MCF 10A (cell line): ENCODE measurements at regions not wholly inside any gene's neighbourhood (a gene's known extent, or its start where the extent isn't known, plus 50 kb on each side); places are given as distances from the start of the nearest gene placed in this dataset.

ENCODE experiments used
- BruUV-seq: library from RNA; stranded (reverse); fragments of 400-500 nt; replicated peaks from 2 replicates; lab custom pipeline; 2021; lab: Mats Ljungman, UMichigan
- CTCF ChIA-PET: fragments of 300-600 bp; sonication (Branson Sonifier 250); formaldehyde crosslinking; extraction: SDS; loops from one replicate; lab custom pipeline; 2021; ENCODE audit warnings: antibody characterized with exemption, inconsistent platforms; lab: Yijun Ruan, JAX
- POLR2A ChIA-PET: fragments of 300-600, 350-650 bp; sonication (Branson Sonifier 250); formaldehyde crosslinking; extraction: SDS; loops from one replicate; lab custom pipeline; 2020; ENCODE audit warnings: antibody characterized with exemption, inconsistent platforms; lab: Yijun Ruan, JAX
- DNase-seq: peaks from one replicate; pipeline ENCODE4 v3.0.0-alpha.2; 2018; ENCODE audit not compliant: unreplicated experiment
- H3K27ac Mint-ChIP-seq: one replicate; pipeline ENCODE4 v1.8.0; 2022; ENCODE audit warnings: mild to moderate bottlenecking, low read depth, mixed read lengths; ENCODE audit not compliant: unreplicated experiment
- H3K27me3 Mint-ChIP-seq: one replicate; pipeline ENCODE4 v1.8.0; 2022; ENCODE audit warnings: mixed read lengths; ENCODE audit not compliant: insufficient read depth, unreplicated experiment
- H3K36me3 Mint-ChIP-seq: one replicate; pipeline ENCODE4 v1.8.0; 2022; ENCODE audit warnings: mild to moderate bottlenecking, moderate library complexity, mixed read lengths; ENCODE audit not compliant: insufficient read depth, unreplicated experiment
- H3K4me1 Mint-ChIP-seq: one replicate; pipeline ENCODE4 v1.8.0; 2022; ENCODE audit warnings: mixed read lengths; ENCODE audit not compliant: insufficient read depth, unreplicated experiment
- H3K4me3 Mint-ChIP-seq: one replicate; pipeline ENCODE4 v1.8.0; 2022; ENCODE audit warnings: mild to moderate bottlenecking, moderate library complexity, mixed read lengths; ENCODE audit not compliant: unreplicated experiment
- H3K9me3 Mint-ChIP-seq: one replicate; pipeline ENCODE4 v1.8.0; 2022; ENCODE audit warnings: mixed read lengths; ENCODE audit not compliant: unreplicated experiment
- intact Hi-C: fragments of 100-400 bp; cut with micrococcal nuclease; formaldehyde crosslinking; loops from 2 replicates; pipeline ENCODE4 v1.14.1; 2022
- TF ChIP-seq, protein P1 (sequence below): fragments of 200-600 bp; IDR thresholded peaks from one replicate; pipeline ENCODE4 v1.8.0; 2022; ENCODE audit warnings: antibody characterized with exemption, mild to moderate bottlenecking; ENCODE audit not compliant: unreplicated experiment

DNA sequence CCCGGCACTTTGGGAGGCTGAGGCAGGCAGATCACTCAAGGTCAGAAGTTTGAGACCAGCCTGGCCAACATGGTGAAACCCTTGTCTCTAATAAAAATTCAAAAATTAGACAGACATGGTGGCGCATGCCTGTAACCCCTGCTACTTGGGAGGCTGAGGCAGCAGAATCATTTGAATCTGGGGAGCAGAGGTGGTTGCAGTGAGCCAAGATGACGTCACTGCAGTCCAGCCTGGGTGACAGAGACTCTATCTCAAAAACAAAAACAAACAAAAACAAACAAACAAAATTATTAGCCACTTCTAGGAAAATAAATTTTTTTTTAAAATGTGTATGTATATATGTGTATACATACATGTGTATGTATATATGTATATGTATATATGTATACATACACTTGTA is 320.3 kb upstream of the ADGRL4 start:
- TF ChIP-seq, protein P1, sequence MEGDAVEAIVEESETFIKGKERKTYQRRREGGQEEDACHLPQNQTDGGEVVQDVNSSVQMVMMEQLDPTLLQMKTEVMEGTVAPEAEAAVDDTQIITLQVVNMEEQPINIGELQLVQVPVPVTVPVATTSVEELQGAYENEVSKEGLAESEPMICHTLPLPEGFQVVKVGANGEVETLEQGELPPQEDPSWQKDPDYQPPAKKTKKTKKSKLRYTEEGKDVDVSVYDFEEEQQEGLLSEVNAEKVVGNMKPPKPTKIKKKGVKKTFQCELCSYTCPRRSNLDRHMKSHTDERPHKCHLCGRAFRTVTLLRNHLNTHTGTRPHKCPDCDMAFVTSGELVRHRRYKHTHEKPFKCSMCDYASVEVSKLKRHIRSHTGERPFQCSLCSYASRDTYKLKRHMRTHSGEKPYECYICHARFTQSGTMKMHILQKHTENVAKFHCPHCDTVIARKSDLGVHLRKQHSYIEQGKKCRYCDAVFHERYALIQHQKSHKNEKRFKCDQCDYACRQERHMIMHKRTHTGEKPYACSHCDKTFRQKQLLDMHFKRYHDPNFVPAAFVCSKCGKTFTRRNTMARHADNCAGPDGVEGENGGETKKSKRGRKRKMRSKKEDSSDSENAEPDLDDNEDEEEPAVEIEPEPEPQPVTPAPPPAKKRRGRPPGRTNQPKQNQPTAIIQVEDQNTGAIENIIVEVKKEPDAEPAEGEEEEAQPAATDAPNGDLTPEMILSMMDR, result no peak
- BruUV-seq, result no TSS peak
- POLR2A ChIA-PET, result no interaction called here

DNA sequence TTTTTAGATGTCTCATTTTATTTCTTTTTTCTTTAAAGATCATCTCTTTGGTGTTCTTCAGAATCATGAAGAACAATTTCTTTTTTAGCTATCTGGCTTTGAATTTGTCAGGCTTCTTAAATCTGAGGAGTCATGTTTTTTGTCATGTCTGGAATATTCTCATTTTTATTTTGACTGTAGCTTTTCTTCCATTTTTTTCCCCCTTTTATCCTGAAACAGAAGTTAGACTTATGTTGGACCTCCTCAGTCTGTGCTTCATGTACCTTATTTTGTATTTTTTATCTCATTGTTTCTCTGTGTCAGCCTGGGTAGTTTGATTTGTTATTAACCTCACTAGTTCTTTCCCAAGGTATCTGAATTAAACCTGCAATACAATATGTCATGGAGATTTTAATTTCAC is 319.2 kb upstream of the ADGRL4 start:
- H3K27ac Mint-ChIP-seq, result no peak overlapping the region
- H3K36me3 Mint-ChIP-seq, result peaks cover 6% of the 10 kb centered on the region
- no peak overlapping the region for H3K4me3 Mint-ChIP-seq
- TF ChIP-seq, protein P1, result no peak
- peaks cover 15% of the 10 kb centered on the region for H3K4me1 Mint-ChIP-seq
- H3K9me3 Mint-ChIP-seq, result peaks cover 7% of the 10 kb centered on the region
- H3K27me3 Mint-ChIP-seq, result no peaks in the 10 kb centered on the region
- ChIA-PET POLR2A (no interaction called here), CTCF (interaction anchor here (1.2 kb wide), 1 partner anchor 128 kb away, joined by 4 read pairs; no protein-coding TSS in a partner anchor)
- BruUV-seq, result no TSS peak
- no peak for DNase-seq
- intact Hi-C loops, result no loop called here

More for the DNA sequence above, 320.3 kb upstream of the ADGRL4 start:
- no peak for DNase-seq
- Mint-ChIP-seq H3K9me3 (peaks cover 7% of the 10 kb centered on the region), H3K36me3 (peaks cover 6% of the 10 kb centered on the region), H3K27ac (no peak overlapping the region), H3K27me3 (no peaks in the 10 kb centered on the region), H3K4me3 (no peak overlapping the region), H3K4me1 (peaks cover 15% of the 10 kb centered on the region)
- intact Hi-C loops, result no loop called here
- CTCF ChIA-PET, result no interaction called here

DNA sequence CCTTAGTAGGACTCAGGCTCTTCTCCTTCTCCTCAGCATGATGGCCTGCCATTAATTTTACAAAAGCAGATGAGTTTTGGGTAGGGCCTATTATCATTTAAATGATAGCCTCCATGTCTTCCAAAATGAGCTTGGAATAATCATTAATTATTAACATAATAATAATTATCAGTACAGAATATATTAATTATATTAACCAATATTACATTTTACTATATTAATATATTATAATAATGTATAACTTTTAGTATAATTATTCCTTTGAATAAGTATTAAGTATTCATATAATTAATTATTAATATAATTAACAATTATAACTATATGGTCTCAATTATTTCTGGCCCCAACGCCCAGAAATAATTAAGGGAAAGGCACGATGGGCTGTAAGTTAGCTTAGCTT is 318.6 kb upstream of the ADGRL4 start:
- ChIA-PET CTCF (interaction anchor here (0.7 to 1.2 kb wide), 2 partner anchors 49 to 127 kb away, joined by 3 to 4 read pairs; no protein-coding TSS in a partner anchor), POLR2A (interaction anchor here (1.1 kb wide), 1 partner anchor 1097 kb away, joined by 3 read pairs; no protein-coding TSS in a partner anchor)
- no peak for DNase-seq
- TF ChIP-seq, protein P1, result no peak
- Mint-ChIP-seq H3K9me3 (peaks cover 7% of the 10 kb centered on the region), H3K27me3 (no peaks in the 10 kb centered on the region), H3K36me3 (peaks cover 6% of the 10 kb centered on the region), H3K4me1 (peaks cover 15% of the 10 kb centered on the region), H3K27ac (no peak overlapping the region), H3K4me3 (no peak overlapping the region)
- intact Hi-C loops, result no loop called here
- no TSS peak for BruUV-seq

DNA sequence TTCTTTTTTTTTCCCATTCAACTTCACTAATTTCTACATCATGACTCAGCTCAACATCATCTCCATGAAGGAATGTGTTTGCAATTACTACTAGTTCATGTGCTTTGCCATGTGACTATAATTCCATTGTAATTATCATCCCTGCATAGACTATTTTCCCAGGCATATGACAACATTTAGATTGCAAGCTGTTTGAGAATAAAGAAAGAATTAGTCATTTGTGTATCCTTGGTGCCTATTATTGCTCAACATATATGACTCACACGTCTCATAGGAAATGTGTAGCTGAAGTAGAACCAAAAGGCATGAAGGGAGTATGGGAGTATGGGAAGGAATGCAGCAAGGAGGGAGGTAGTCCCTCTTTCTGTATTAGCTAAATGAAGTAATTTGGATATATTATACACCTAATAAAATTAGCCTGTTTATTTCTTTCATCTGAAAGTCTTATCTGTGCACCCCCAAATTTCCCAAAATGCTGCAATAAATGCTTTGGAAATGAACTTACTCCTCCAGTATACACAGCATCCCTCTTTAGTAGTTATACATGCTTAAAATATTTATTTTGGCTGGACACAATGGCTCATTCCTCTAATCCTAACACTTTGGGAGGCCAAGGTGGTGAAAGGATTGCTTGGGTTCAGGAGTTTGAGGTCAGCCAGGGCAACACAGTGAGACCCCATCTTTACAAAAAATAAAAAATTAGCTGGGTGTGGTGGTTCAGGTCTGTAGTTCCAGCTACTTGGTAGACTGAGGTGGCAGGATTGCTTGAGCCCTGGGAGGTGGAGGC is 316.9 kb upstream of the ADGRL4 start:
- POLR2A ChIA-PET, result interaction anchor here (0.6 to 1.3 kb wide), 7 partner anchors 11 to 25 kb away, joined by 3 to 5 read pairs (median 3); no protein-coding TSS in a partner anchor
- intact Hi-C loops, result loop anchor here (1.0 kb wide), 1 partner anchor 19 kb away; no protein-coding TSS in a partner anchor
- H3K27me3 Mint-ChIP-seq, result no peaks in the 10 kb centered on the region
- H3K27ac Mint-ChIP-seq, result peak overlapping the region; percentile 49
- TF ChIP-seq, protein P1, result no peak
- CTCF ChIA-PET, result no interaction called here
- DNase-seq, result peak; percentile 96
- peaks cover 7% of the 10 kb centered on the region for H3K9me3 Mint-ChIP-seq
- peaks cover 15% of the 10 kb centered on the region for H3K4me1 Mint-ChIP-seq
- H3K36me3 Mint-ChIP-seq, result peaks cover 6% of the 10 kb centered on the region
- peak overlapping the region; percentile 10 for H3K4me3 Mint-ChIP-seq
- no TSS peak for BruUV-seq
